ENCODE measurements at regions not wholly inside any gene's neighbourhood (a gene's known extent, or its start where the extent isn't known, plus 50 kb on each side); places are given as distances from the start of the nearest gene placed in this dataset.

GRCh38 chr9:80399606-80400005, 827.8 kb downstream of the TLE4 start:
- FAIRE-seq = no peak
- Histone ChIP-seq H3K9me3 (ENCODE audit: control insufficient read depth, low read depth, low read length) (no peaks in the 10 kb centered on the region), H3K36me3 (ENCODE audit: control insufficient read depth in 2 of 2, extremely low read depth in 1 of 2, insufficient read depth in 2 of 2, low read length in 2 of 2) (no peaks in the 10 kb centered on the region), H3K9ac (ENCODE audit: control insufficient read depth, extremely low read depth, insufficient read depth, low read length) (no peak overlapping the region), H2AFZ (ENCODE audit: control insufficient read depth, low read length) (no peak overlapping the region), H3K79me2 (ENCODE audit: control insufficient read depth, insufficient read depth, low read length) (no peaks in the 10 kb centered on the region), H3K4me2 (ENCODE audit: control insufficient read depth, extremely low read depth, insufficient read depth, low read depth, low read length) (no peak overlapping the region), H3K4me1 (ENCODE audit: control insufficient read depth, extremely low read depth, insufficient read depth, low read length) (no peaks in the 10 kb centered on the region), H3K9me1 (ENCODE audit: control insufficient read depth, extremely low read depth, insufficient read depth, low read length) (no peaks in the 10 kb centered on the region), H3K4me3 (ENCODE audit: control insufficient read depth in 2 of 3, extremely low read depth in 1 of 3, insufficient read depth in 2 of 3, low read depth in 1 of 3, low read length in 3 of 3) (no peak overlapping the region), H3K27ac (ENCODE audit: control insufficient read depth, insufficient read depth, low read length) (no peak overlapping the region), H3K27me3 (ENCODE audit: control insufficient read depth, extremely low read depth, insufficient read depth, low read length) (no peaks in the 10 kb centered on the region), H4K20me1 (ENCODE audit: control insufficient read depth, extremely low read depth, insufficient read depth, low read length) (no peaks in the 10 kb centered on the region)
- dilution Hi-C loops (cut with MboI; ENCODE audit: extremely low pct_ligation_motif_present, low sequenced_read_pairs) = no loop called here
- DNase-seq (ENCODE audit: low read depth, low spot score) = no peak
- TF ChIP-seq EZH2 (IDR thresholded peaks at IDR 0.05; ENCODE audit: low read length) = no peak
- TF ChIP-seq CTCF (optimal IDR thresholded peaks at IDR 0.05 in 1 of 3, IDR thresholded peaks at IDR 0.05 in 1 of 3, conservative IDR thresholded peaks at IDR 0.05 in 1 of 3; ENCODE audit: extremely low read depth in 1 of 3, insufficient read depth in 2 of 3, low read length in 3 of 3) = no peak

GRCh38 chr9:80387828-80388227, 816.1 kb downstream of the TLE4 start:
- no peak for FAIRE-seq
- dilution Hi-C loops (cut with MboI; ENCODE audit: extremely low pct_ligation_motif_present, low sequenced_read_pairs) = no loop called here

More at GRCh38 chr9:80387828-80388227, 816.1 kb downstream of the TLE4 start:
- no peak for DNase-seq (ENCODE audit: low read depth, low spot score)
- no peaks in the 10 kb centered on the region for H3K9me1 ChIP-seq (ENCODE audit: control insufficient read depth, extremely low read depth, insufficient read depth, low read length)
- H4K20me1 ChIP-seq (ENCODE audit: control insufficient read depth, extremely low read depth, insufficient read depth, low read length) = no peaks in the 10 kb centered on the region
- TF ChIP-seq EZH2 (IDR thresholded peaks at IDR 0.05; ENCODE audit: low read length) (no peak), CTCF (optimal IDR thresholded peaks at IDR 0.05 in 1 of 3, IDR thresholded peaks at IDR 0.05 in 1 of 3, conservative IDR thresholded peaks at IDR 0.05 in 1 of 3; ENCODE audit: extremely low read depth in 1 of 3, insufficient read depth in 2 of 3, low read length in 3 of 3) (no peak)
- no peaks in the 10 kb centered on the region for H3K79me2 ChIP-seq (ENCODE audit: control insufficient read depth, insufficient read depth, low read length)
- H3K36me3 ChIP-seq (ENCODE audit: control insufficient read depth in 2 of 2, extremely low read depth in 1 of 2, insufficient read depth in 2 of 2, low read length in 2 of 2) = no peaks in the 10 kb centered on the region
- H3K4me1 ChIP-seq (ENCODE audit: control insufficient read depth, extremely low read depth, insufficient read depth, low read length) = no peaks in the 10 kb centered on the region
- H3K4me3 ChIP-seq (ENCODE audit: control insufficient read depth in 2 of 3, extremely low read depth in 1 of 3, insufficient read depth in 2 of 3, low read depth in 1 of 3, low read length in 3 of 3) = no peak overlapping the region
- H3K27ac ChIP-seq (ENCODE audit: control insufficient read depth, insufficient read depth, low read length) = no peak overlapping the region
- no peaks in the 10 kb centered on the region for H3K27me3 ChIP-seq (ENCODE audit: control insufficient read depth, extremely low read depth, insufficient read depth, low read length)
- H3K9ac ChIP-seq (ENCODE audit: control insufficient read depth, extremely low read depth, insufficient read depth, low read length) = no peak overlapping the region
- no peaks in the 10 kb centered on the region for H3K9me3 ChIP-seq (ENCODE audit: control insufficient read depth, low read depth, low read length)
- H3K4me2 ChIP-seq (ENCODE audit: control insufficient read depth, extremely low read depth, insufficient read depth, low read depth, low read length) = no peak overlapping the region
- no peak overlapping the region for H2AFZ ChIP-seq (ENCODE audit: control insufficient read depth, low read length)
